IPS-NIHi7 (cell line): ENCODE measurements at regions not wholly inside any gene's neighbourhood (a gene's known extent, or its start where the extent isn't known, plus 50 kb on each side); places are given as distances from the start of the nearest gene placed in this dataset.
"Not testable (repeated sequence)": the region's sequence is repeated elsewhere in the genome, so short reads cannot be mapped to it uniquely, and the experiment has no call there.

ENCODE experiments used
- DNase-seq: peaks from one replicate; pipeline ENCODE4 v3.0.0; 2012; ENCODE audit warnings: mixed read lengths; ENCODE audit errors: extremely low spot score

GRCh38 chr12:58069268-58069963, 128.0 kb downstream of the ATP23 start:
- no peak for DNase-seq

- no peak for DNase-seq
Measured at GRCh38 chr12:58071994-58072393, 130.6 kb downstream of the ATP23 start.

GRCh38 chr12:58074259-58074658, 132.9 kb downstream of the ATP23 start:
- no peak for DNase-seq

- no peak for DNase-seq
Measured at GRCh38 chr12:58079806-58080205, 138.4 kb downstream of the ATP23 start.

GRCh38 chr12:58081488-58081887, 140.1 kb downstream of the ATP23 start:
- DNase-seq, result no peak

GRCh38 chr12:58082996-58083395, 141.6 kb downstream of the ATP23 start:
- no peak for DNase-seq

GRCh38 chr12:58086006-58086405, 144.6 kb downstream of the ATP23 start:
- DNase-seq, result no peak

- no peak for DNase-seq
Measured at GRCh38 chr12:58086930-58087329, 145.6 kb downstream of the ATP23 start.

- DNase-seq, result peak; percentile 48
Measured at GRCh38 chr12:58087423-58088127, 146.2 kb downstream of the ATP23 start.

GRCh38 chr12:58089588-58089987, 148.2 kb downstream of the ATP23 start:
- DNase-seq, result no peak

GRCh38 chr12:58090685-58091084, 149.3 kb downstream of the ATP23 start:
- DNase-seq, result no peak

GRCh38 chr12:58095002-58095401, 153.6 kb downstream of the ATP23 start:
- no peak for DNase-seq

- DNase-seq, result no peak
Measured at GRCh38 chr12:58097741-58098140, 156.4 kb downstream of the ATP23 start.

- DNase-seq, result no peak
Measured at GRCh38 chr12:58099476-58099875, 158.1 kb downstream of the ATP23 start.

GRCh38 chr12:58104351-58104755, 163.0 kb downstream of the ATP23 start:
- DNase-seq, result no peak

GRCh38 chr12:58105225-58106119, 164.1 kb downstream of the ATP23 start:
- DNase-seq, result peak; percentile 39

- DNase-seq, result no peak
Measured at GRCh38 chr12:58106195-58106594, 164.8 kb downstream of the ATP23 start.

- DNase-seq, result no peak
Measured at GRCh38 chr12:58117201-58117600, 175.8 kb downstream of the ATP23 start.

- DNase-seq, result no peak
Measured at GRCh38 chr12:58117667-58118066, 176.3 kb downstream of the ATP23 start.

GRCh38 chr12:58125761-58126160, 184.4 kb downstream of the ATP23 start:
- not testable (repeated sequence) for DNase-seq

- DNase-seq, result no peak
Measured at GRCh38 chr12:58131986-58132755, 190.8 kb downstream of the ATP23 start.

- DNase-seq, result no peak
Measured at GRCh38 chr12:58138424-58138823, 197.1 kb downstream of the ATP23 start.
